SK-N-SH treated with all-trans-retinoic acid at 6 μM for 48 hours (cell line): ENCODE measurements at regions not wholly inside any gene's neighbourhood (a gene's known extent, or its start where the extent isn't known, plus 50 kb on each side); places are given as distances from the start of the nearest gene placed in this dataset.

ENCODE experiments used
- ATAC-seq: fragments of 200-7000 bp; cut with Tn5 transposase; 3 replicates; pipeline ENCODE4 v1.9.1; 2020; ENCODE audit warnings: mild to moderate bottlenecking, moderate library complexity
- ARNTL ChIP-seq: fragments of 450-650 bp; formaldehyde crosslinking; IDR thresholded peaks from 2 replicates; pipeline ENCODE4 v1.5.0; 2020; ENCODE audit warnings: low read depth, mild to moderate bottlenecking, moderate library complexity, borderline replicate concordance
- BACH2 ChIP-seq: fragments of 250-450 bp; sonication (Bioruptor Pico); IDR thresholded peaks from 2 replicates; pipeline ENCODE4 v1.9.0; 2021; ENCODE audit warnings: mild to moderate bottlenecking, borderline replicate concordance
- CSDC2 ChIP-seq: fragments of 250-450 bp; sonication (Bioruptor Pico); IDR thresholded peaks from 2 replicates; pipeline ENCODE4 v1.5.0; 2020; ENCODE audit warnings: mild to moderate bottlenecking, moderate library complexity
- ESRRG ChIP-seq: fragments of 250-450 bp; sonication (Bioruptor Pico); IDR thresholded peaks from 2 replicates; pipeline ENCODE4 v1.6.1; 2021; ENCODE audit warnings: mild to moderate bottlenecking
- GLIS3 ChIP-seq: fragments of 250-450 bp; sonication (Bioruptor Pico); IDR thresholded peaks from 2 replicates; pipeline ENCODE4 v1.5.0; 2020; ENCODE audit warnings: mild to moderate bottlenecking, moderate library complexity
- ISL1 ChIP-seq: fragments of 250-450 bp; sonication (Bioruptor Pico); IDR thresholded peaks from 2 replicates; pipeline ENCODE4 v2.1.2; 2022; ENCODE audit warnings: mild to moderate bottlenecking, moderate library complexity
- OSR1 ChIP-seq: fragments of 250-450 bp; sonication (Bioruptor Pico); IDR thresholded peaks from 2 replicates; pipeline ENCODE4 v1.8.0; 2022; ENCODE audit warnings: moderate library complexity, mild to moderate bottlenecking, inconsistent platforms
- PPARA ChIP-seq: fragments of 250-450 bp; sonication (Bioruptor Pico); IDR thresholded peaks from 2 replicates; pipeline ENCODE4 v1.5.0; 2020; ENCODE audit warnings: mild to moderate bottlenecking, borderline replicate concordance
- RARB ChIP-seq: fragments of 250-450 bp; sonication (Bioruptor Pico); IDR thresholded peaks from 2 replicates; pipeline ENCODE4 v1.8.0; 2021; ENCODE audit warnings: mild to moderate bottlenecking, moderate library complexity
- SNAI2 ChIP-seq: fragments of 250-450 bp; sonication (Bioruptor Pico); IDR thresholded peaks from 2 replicates; pipeline ENCODE4 v1.5.0; 2020; ENCODE audit warnings: mild to moderate bottlenecking, moderate library complexity
- TCF4 ChIP-seq: fragments of 250-450 bp; sonication (Bioruptor Pico); IDR thresholded peaks from 2 replicates; pipeline ENCODE4 v1.8.0; 2021; ENCODE audit warnings: mild to moderate bottlenecking, moderate library complexity, borderline replicate concordance
- TOX ChIP-seq: fragments of 250-450 bp; sonication (Bioruptor Pico); IDR thresholded peaks from 2 replicates; pipeline ENCODE4 v1.8.0; 2021; ENCODE audit warnings: mild to moderate bottlenecking, moderate library complexity, borderline replicate concordance
- ZC3H10 ChIP-seq: fragments of 250-450 bp; sonication (Bioruptor Pico); IDR thresholded peaks from 2 replicates; pipeline ENCODE4 v1.5.1; 2021; ENCODE audit warnings: mild to moderate bottlenecking, moderate library complexity
- ZFP3 ChIP-seq: fragments of 250-450 bp; sonication (Bioruptor Pico); IDR thresholded peaks from 2 replicates; pipeline ENCODE4 v1.5.0; 2020; ENCODE audit warnings: mild to moderate bottlenecking, moderate library complexity
- ZFP30 ChIP-seq: fragments of 450-650 bp; formaldehyde crosslinking; IDR thresholded peaks from 2 replicates; pipeline ENCODE4 v1.5.0; 2022; ENCODE audit warnings: mild to moderate bottlenecking, moderate library complexity
- ZNF565 ChIP-seq: fragments of 450-650 bp; formaldehyde crosslinking; conservative IDR thresholded peaks from 2 replicates; pipeline ENCODE4 v1.5.0; 2020; ENCODE audit warnings: low read depth, mild to moderate bottlenecking, moderate library complexity
- ZNF70 ChIP-seq: fragments of 450-650 bp; formaldehyde crosslinking; IDR thresholded peaks from 2 replicates; pipeline ENCODE4 v1.5.0; 2020; ENCODE audit warnings: mild to moderate bottlenecking, moderate library complexity
- ZNF8 ChIP-seq: fragments of 450-650 bp; formaldehyde crosslinking; IDR thresholded peaks from 2 replicates; pipeline ENCODE4 v1.5.0; 2020; ENCODE audit warnings: mild to moderate bottlenecking, moderate library complexity
- TF ChIP-seq, protein P1 (sequence below): fragments of 250-450 bp; sonication (Bioruptor Pico); IDR thresholded peaks from 2 replicates; pipeline ENCODE4 v1.8.0; 2020; ENCODE audit warnings: mild to moderate bottlenecking, moderate library complexity, borderline replicate concordance
- TF ChIP-seq, protein P2 (sequence below): fragments of 250-450 bp; sonication (Bioruptor Pico); IDR thresholded peaks from 2 replicates; pipeline ENCODE4 v1.8.0; 2021; ENCODE audit warnings: low read depth, mild to moderate bottlenecking, moderate library complexity, borderline replicate concordance
- TF ChIP-seq, protein P3 (sequence below): fragments of 250-450 bp; sonication (Bioruptor Pico); IDR thresholded peaks from 2 replicates; pipeline ENCODE4 v1.5.0; 2020; ENCODE audit warnings: mild to moderate bottlenecking, moderate library complexity
- TF ChIP-seq, protein P4 (sequence below): fragments of 250-450 bp; sonication (Bioruptor Pico); IDR thresholded peaks from 2 replicates; pipeline ENCODE4 v1.5.1; 2021; ENCODE audit warnings: mild to moderate bottlenecking, moderate library complexity
- TF ChIP-seq, protein P5 (sequence below): fragments of 250-450 bp; sonication (Bioruptor Pico); IDR thresholded peaks from 2 replicates; pipeline ENCODE4 v1.5.1; 2020; ENCODE audit warnings: low read depth, mild to moderate bottlenecking, moderate library complexity

DNA sequence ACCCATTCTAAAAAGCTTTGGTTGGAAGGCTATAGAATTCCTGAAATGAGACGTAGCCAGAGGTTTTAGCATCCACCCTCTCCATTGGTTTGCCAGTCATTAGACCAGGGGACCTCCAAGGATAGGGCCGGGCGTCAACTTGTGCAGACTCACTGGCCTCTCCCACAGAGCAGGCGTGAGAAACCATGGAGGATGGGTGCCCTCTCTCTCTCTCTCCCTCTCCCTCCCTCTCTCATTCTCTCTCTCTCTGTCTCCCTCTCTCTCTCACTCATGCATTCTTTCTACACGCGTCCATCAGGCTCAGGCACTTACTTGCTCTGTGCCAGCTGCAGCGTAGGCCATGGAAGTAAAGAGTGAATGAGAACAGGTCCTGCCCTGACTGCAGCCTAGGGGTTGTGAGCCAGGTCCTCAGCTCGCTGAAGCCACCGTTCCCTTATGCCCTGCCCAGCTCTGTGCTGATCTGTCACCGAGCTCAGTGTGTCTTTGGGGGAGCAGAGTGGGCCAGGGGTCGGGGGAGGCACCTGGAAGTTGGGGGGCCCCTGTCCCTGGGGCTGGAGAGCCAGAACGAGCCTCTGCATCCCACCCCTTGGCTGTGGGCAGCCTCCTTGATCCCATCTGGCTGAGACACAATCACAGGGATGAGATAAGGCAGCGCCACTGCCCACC is 304.4 kb upstream of the HS6ST1 start:
- no peak for ATAC-seq
- no peak for TF ChIP-seq ZFP3
- TF ChIP-seq OSR1 (CRISPR knock-in tag), result no peak
- TF ChIP-seq CSDC2, result no peak
- TF ChIP-seq TCF4, result no peak
- TF ChIP-seq ZNF8, result no peak
- TF ChIP-seq ZC3H10 (CRISPR knock-in tag), result no peak
- TF ChIP-seq, protein P1, sequence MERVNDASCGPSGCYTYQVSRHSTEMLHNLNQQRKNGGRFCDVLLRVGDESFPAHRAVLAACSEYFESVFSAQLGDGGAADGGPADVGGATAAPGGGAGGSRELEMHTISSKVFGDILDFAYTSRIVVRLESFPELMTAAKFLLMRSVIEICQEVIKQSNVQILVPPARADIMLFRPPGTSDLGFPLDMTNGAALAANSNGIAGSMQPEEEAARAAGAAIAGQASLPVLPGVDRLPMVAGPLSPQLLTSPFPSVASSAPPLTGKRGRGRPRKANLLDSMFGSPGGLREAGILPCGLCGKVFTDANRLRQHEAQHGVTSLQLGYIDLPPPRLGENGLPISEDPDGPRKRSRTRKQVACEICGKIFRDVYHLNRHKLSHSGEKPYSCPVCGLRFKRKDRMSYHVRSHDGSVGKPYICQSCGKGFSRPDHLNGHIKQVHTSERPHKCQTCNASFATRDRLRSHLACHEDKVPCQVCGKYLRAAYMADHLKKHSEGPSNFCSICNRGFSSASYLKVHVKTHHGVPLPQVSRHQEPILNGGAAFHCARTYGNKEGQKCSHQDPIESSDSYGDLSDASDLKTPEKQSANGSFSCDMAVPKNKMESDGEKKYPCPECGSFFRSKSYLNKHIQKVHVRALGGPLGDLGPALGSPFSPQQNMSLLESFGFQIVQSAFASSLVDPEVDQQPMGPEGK, result no peak
- TF ChIP-seq, protein P2, sequence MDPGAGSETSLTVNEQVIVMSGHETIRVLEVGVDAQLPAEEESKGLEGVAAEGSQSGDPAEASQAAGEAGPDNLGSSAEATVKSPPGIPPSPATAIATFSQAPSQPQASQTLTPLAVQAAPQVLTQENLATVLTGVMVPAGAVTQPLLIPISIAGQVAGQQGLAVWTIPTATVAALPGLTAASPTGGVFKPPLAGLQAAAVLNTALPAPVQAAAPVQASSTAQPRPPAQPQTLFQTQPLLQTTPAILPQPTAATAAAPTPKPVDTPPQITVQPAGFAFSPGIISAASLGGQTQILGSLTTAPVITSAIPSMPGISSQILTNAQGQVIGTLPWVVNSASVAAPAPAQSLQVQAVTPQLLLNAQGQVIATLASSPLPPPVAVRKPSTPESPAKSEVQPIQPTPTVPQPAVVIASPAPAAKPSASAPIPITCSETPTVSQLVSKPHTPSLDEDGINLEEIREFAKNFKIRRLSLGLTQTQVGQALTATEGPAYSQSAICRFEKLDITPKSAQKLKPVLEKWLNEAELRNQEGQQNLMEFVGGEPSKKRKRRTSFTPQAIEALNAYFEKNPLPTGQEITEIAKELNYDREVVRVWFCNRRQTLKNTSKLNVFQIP, result no peak
- TF ChIP-seq BACH2, result no peak
- TF ChIP-seq ZNF565 (CRISPR knock-in tag), result no peak
- TF ChIP-seq, protein P3, sequence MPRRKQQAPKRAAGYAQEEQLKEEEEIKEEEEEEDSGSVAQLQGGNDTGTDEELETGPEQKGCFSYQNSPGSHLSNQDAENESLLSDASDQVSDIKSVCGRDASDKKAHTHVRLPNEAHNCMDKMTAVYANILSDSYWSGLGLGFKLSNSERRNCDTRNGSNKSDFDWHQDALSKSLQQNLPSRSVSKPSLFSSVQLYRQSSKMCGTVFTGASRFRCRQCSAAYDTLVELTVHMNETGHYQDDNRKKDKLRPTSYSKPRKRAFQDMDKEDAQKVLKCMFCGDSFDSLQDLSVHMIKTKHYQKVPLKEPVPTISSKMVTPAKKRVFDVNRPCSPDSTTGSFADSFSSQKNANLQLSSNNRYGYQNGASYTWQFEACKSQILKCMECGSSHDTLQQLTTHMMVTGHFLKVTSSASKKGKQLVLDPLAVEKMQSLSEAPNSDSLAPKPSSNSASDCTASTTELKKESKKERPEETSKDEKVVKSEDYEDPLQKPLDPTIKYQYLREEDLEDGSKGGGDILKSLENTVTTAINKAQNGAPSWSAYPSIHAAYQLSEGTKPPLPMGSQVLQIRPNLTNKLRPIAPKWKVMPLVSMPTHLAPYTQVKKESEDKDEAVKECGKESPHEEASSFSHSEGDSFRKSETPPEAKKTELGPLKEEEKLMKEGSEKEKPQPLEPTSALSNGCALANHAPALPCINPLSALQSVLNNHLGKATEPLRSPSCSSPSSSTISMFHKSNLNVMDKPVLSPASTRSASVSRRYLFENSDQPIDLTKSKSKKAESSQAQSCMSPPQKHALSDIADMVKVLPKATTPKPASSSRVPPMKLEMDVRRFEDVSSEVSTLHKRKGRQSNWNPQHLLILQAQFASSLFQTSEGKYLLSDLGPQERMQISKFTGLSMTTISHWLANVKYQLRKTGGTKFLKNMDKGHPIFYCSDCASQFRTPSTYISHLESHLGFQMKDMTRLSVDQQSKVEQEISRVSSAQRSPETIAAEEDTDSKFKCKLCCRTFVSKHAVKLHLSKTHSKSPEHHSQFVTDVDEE (CRISPR knock-in tag), result no peak
- TF ChIP-seq, protein P4, sequence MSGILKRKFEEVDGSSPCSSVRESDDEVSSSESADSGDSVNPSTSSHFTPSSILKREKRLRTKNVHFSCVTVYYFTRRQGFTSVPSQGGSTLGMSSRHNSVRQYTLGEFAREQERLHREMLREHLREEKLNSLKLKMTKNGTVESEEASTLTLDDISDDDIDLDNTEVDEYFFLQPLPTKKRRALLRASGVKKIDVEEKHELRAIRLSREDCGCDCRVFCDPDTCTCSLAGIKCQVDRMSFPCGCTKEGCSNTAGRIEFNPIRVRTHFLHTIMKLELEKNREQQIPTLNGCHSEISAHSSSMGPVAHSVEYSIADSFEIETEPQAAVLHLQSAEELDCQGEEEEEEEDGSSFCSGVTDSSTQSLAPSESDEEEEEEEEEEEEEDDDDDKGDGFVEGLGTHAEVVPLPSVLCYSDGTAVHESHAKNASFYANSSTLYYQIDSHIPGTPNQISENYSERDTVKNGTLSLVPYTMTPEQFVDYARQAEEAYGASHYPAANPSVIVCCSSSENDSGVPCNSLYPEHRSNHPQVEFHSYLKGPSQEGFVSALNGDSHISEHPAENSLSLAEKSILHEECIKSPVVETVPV (CRISPR knock-in tag), result no peak
- no peak for TF ChIP-seq GLIS3 (CRISPR knock-in tag)
- no peak for TF ChIP-seq RARB (CRISPR knock-in tag)
- no peak for TF ChIP-seq ARNTL (CRISPR knock-in tag)
- TF ChIP-seq SNAI2 (CRISPR knock-in tag), result no peak
- TF ChIP-seq PPARA (CRISPR knock-in tag), result no peak

DNA sequence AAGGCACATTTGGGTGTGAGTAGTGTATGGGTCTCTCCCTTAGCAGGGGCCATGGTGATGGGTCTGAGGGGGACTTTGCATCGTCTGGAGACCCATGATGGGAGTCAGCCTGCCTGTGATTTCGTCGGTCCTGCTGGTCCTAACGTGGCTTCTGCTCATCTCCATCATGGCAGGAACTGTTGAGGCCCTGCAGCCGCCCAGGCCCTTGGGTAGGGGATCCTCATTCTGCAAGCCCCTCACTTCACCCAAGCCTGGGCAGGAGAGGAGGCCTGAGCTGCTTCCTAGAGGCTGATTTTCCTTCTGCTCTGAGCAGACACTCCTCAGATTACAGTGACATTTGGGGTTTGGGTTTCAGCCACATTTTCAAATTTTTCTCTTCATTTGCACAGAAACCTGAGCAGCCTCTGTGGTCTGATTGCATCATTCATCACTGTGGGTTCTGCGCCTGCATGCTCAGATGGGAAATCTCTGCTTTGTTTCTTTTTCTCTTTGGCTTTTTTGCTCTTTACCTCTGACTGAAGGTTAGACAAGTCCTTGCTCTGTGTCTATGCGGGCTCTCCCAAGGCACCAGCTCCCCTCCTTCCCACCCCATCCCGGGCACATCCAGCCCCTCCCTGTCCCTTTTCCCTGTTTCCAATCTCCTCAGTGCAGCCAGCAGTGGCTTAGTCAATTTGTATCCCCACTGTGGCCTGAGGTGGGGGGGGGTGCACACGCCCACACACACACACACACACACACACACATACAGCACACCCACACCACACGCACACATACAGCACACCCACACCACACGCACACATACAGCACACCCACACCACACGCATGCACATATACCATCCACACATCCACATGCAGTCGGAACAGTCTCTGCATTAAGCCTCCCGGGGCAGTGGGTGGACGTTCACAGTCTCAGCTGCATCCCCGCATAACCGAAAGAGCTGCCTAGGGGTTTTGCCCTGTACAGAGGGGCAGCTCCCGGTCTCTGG is 305.4 kb upstream of the HS6ST1 start:
- TF ChIP-seq ZNF565 (CRISPR knock-in tag) (no peak), TOX (no peak)
- TF ChIP-seq, protein P4 (CRISPR knock-in tag), result no peak
- no peak for ATAC-seq

DNA sequence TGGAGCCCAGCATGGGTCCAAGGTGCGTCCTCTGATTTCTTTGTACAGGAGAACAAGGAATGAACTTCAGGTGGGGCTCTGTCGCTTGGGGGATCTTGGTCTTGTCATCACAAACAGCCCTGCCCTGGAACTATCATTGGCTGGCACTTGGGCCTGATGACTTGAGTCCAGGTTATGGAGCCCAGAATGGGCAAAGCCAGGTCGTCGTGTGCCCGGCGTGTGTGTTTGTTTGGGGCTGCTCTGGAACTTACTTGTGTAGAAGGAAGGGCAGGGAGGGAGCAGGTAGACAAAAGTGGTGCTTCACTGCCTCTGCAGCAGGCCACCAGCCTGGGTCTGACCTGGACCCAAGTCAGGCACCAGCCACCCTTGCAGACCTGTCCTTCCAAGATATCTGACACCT is 306.3 kb upstream of the HS6ST1 start:
- ATAC-seq, result no peak
- TF ChIP-seq GLIS3 (CRISPR knock-in tag), result no peak
- TF ChIP-seq, protein P5, sequence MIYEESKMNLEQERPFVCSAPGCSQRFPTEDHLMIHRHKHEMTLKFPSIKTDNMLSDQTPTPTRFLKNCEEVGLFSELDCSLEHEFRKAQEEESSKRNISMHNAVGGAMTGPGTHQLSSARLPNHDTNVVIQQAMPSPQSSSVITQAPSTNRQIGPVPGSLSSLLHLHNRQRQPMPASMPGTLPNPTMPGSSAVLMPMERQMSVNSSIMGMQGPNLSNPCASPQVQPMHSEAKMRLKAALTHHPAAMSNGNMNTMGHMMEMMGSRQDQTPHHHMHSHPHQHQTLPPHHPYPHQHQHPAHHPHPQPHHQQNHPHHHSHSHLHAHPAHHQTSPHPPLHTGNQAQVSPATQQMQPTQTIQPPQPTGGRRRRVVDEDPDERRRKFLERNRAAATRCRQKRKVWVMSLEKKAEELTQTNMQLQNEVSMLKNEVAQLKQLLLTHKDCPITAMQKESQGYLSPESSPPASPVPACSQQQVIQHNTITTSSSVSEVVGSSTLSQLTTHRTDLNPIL (CRISPR knock-in tag), result no peak
- TF ChIP-seq ESRRG (CRISPR knock-in tag), result no peak
- no peak for TF ChIP-seq TOX
- no peak for TF ChIP-seq ISL1 (CRISPR knock-in tag)
- TF ChIP-seq, protein P1, result no peak
- TF ChIP-seq CSDC2, result no peak
- no peak for TF ChIP-seq ZC3H10 (CRISPR knock-in tag)
- TF ChIP-seq ZNF565 (CRISPR knock-in tag), result no peak
- TF ChIP-seq RARB (CRISPR knock-in tag), result no peak
- TF ChIP-seq SNAI2 (CRISPR knock-in tag), result no peak
- TF ChIP-seq ZNF70 (CRISPR knock-in tag), result no peak
- no peak for TF ChIP-seq ZFP30 (CRISPR knock-in tag)
